H1 (cell line): ENCODE measurements at regions not wholly inside any gene's neighbourhood (a gene's known extent, or its start where the extent isn't known, plus 50 kb on each side); places are given as distances from the start of the nearest gene placed in this dataset.

ENCODE experiments used
- CHD2 ChIP-seq: IDR thresholded peaks from 2 replicates; pipeline ENCODE4 v1.6.1; 2012; ENCODE audit warnings: low read length, improper control_type of control experiment
- GTF2F1 ChIP-seq: IDR thresholded peaks from 2 replicates; pipeline ENCODE4 v1.6.1; 2012; ENCODE audit warnings: low read depth, low read length, improper control_type of control experiment, borderline replicate concordance
- NRF1 ChIP-seq: IDR thresholded peaks from 2 replicates; pipeline ENCODE4 v1.6.1; 2011; ENCODE audit warnings: mild to moderate bottlenecking, low read depth, low read length, improper control_type of control experiment
- SIRT6 ChIP-seq: IDR thresholded peaks from one replicate; pipeline ENCODE4 v1.7.1; 2012; ENCODE audit warnings: low read length, inconsistent platforms
- TEAD4 ChIP-seq: IDR thresholded peaks from 2 replicates; pipeline ENCODE4 v1.6.1; 2012; ENCODE audit warnings: low read depth, low read length, inconsistent platforms, mixed read lengths

- no peak for TF ChIP-seq GTF2F1
- TF ChIP-seq CHD2, result no peak
- no peak for TF ChIP-seq SIRT6
- TF ChIP-seq TEAD4, result no peak
- no peak for TF ChIP-seq NRF1
These were observed 62.5 kb upstream of the NAMPT start (continued) for GRCh38 chr7:106347229-106347833.
